Skeletal muscle cell (primary cell): ENCODE measurements at regions not wholly inside any gene's neighbourhood (a gene's known extent, or its start where the extent isn't known, plus 50 kb on each side); places are given as distances from the start of the nearest gene placed in this dataset.

Source experiments
- DNase-seq: peaks from one replicate; pipeline ENCODE4 v3.0.0-alpha.2; 2010; ENCODE audit warnings: low read depth
- H3K4me3 ChIP-seq: 2 replicates; pipeline ENCODE4 v1.5.1; 2011; ENCODE audit warnings: low read depth, mild to moderate bottlenecking, control low read depth, low read length, moderate library complexity

- DNase-seq = no peak
- no peak overlapping the region for H3K4me3 ChIP-seq
Measured at GRCh38 chr18:10030816-10031541, 117.2 kb downstream of the VAPA start.

- H3K4me3 ChIP-seq = no peak overlapping the region
- no peak for DNase-seq
Measured at GRCh38 chr18:10032331-10033015, 118.7 kb downstream of the VAPA start.

GRCh38 chr18:10033016-10033399 lies 119.2 kb downstream of the VAPA start:
- no peak overlapping the region for H3K4me3 ChIP-seq
- DNase-seq = no peak

- no peak overlapping the region for H3K4me3 ChIP-seq
- DNase-seq = no peak
Measured at GRCh38 chr18:10035281-10035991, 121.6 kb downstream of the VAPA start.

GRCh38 chr18:10036479-10036878 lies 122.7 kb downstream of the VAPA start:
- no peak overlapping the region for H3K4me3 ChIP-seq
- DNase-seq = no peak

- DNase-seq = no peak
- H3K4me3 ChIP-seq = no peak overlapping the region
Measured at GRCh38 chr18:10037181-10037580, 123.4 kb downstream of the VAPA start.

- no peak overlapping the region for H3K4me3 ChIP-seq
- DNase-seq = no peak
Measured at GRCh38 chr18:10038268-10038667, 124.5 kb downstream of the VAPA start.

GRCh38 chr18:10040287-10041011 lies 126.6 kb downstream of the VAPA start:
- no peak overlapping the region for H3K4me3 ChIP-seq
- DNase-seq = no peak

- peak; percentile 86 for DNase-seq
- H3K4me3 ChIP-seq = no peak overlapping the region
Measured at GRCh38 chr18:10041180-10041579, 127.4 kb downstream of the VAPA start.

GRCh38 chr18:10042492-10042891 lies 128.7 kb downstream of the VAPA start:
- H3K4me3 ChIP-seq = no peak overlapping the region
- DNase-seq = no peak

- no peak for DNase-seq
- H3K4me3 ChIP-seq = no peak overlapping the region
Measured at GRCh38 chr18:10044054-10044453, 130.2 kb downstream of the VAPA start.

- no peak overlapping the region for H3K4me3 ChIP-seq
- no peak for DNase-seq
Measured at GRCh38 chr18:10045296-10045891, 131.6 kb downstream of the VAPA start.

GRCh38 chr18:10046178-10046807 lies 132.5 kb downstream of the VAPA start:
- H3K4me3 ChIP-seq = no peak overlapping the region
- no peak for DNase-seq

GRCh38 chr18:10047237-10047636 lies 133.4 kb downstream of the VAPA start:
- H3K4me3 ChIP-seq = no peak overlapping the region
- DNase-seq = peak; percentile 49

GRCh38 chr18:10049747-10050146 lies 135.9 kb downstream of the VAPA start:
- no peak overlapping the region for H3K4me3 ChIP-seq
- DNase-seq = no peak

GRCh38 chr18:10050956-10051355 lies 137.1 kb downstream of the VAPA start:
- no peak for DNase-seq

GRCh38 chr18:10051877-10052631 lies 138.2 kb downstream of the VAPA start:
- peak; percentile 76 for DNase-seq
- no peak overlapping the region for H3K4me3 ChIP-seq

More at GRCh38 chr18:10050956-10051355, 137.1 kb downstream of the VAPA start:
- H3K4me3 ChIP-seq = no peak overlapping the region

- no peak overlapping the region for H3K4me3 ChIP-seq
- no peak for DNase-seq
Measured at GRCh38 chr18:10052871-10053270, 139.1 kb downstream of the VAPA start.
